C4-2B (cell line): ENCODE measurements at regions not wholly inside any gene's neighbourhood (a gene's known extent, or its start where the extent isn't known, plus 50 kb on each side); places are given as distances from the start of the nearest gene placed in this dataset.

Experiments
- H3K27ac ChIP-seq: fragments of 450-650 bp; 2 replicates; pipeline ENCODE4 v1.5.1; 2017
- ZFX ChIP-seq: fragments of 450-650 bp; IDR thresholded peaks from 2 replicates; pipeline ENCODE4 v1.6.1; 2017
- TF ChIP-seq, protein P1 (sequence below): fragments of 450-650 bp; conservative IDR thresholded peaks from 2 replicates; pipeline ENCODE4 v1.5.1; 2017; ENCODE audit warnings: mild to moderate bottlenecking

GRCh38 chr13:68214691-68215415 lies 984.7 kb upstream of the PCDH9 start:
- TF ChIP-seq, protein P1, sequence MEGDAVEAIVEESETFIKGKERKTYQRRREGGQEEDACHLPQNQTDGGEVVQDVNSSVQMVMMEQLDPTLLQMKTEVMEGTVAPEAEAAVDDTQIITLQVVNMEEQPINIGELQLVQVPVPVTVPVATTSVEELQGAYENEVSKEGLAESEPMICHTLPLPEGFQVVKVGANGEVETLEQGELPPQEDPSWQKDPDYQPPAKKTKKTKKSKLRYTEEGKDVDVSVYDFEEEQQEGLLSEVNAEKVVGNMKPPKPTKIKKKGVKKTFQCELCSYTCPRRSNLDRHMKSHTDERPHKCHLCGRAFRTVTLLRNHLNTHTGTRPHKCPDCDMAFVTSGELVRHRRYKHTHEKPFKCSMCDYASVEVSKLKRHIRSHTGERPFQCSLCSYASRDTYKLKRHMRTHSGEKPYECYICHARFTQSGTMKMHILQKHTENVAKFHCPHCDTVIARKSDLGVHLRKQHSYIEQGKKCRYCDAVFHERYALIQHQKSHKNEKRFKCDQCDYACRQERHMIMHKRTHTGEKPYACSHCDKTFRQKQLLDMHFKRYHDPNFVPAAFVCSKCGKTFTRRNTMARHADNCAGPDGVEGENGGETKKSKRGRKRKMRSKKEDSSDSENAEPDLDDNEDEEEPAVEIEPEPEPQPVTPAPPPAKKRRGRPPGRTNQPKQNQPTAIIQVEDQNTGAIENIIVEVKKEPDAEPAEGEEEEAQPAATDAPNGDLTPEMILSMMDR, result no peak
- no peak for TF ChIP-seq ZFX

DNA sequence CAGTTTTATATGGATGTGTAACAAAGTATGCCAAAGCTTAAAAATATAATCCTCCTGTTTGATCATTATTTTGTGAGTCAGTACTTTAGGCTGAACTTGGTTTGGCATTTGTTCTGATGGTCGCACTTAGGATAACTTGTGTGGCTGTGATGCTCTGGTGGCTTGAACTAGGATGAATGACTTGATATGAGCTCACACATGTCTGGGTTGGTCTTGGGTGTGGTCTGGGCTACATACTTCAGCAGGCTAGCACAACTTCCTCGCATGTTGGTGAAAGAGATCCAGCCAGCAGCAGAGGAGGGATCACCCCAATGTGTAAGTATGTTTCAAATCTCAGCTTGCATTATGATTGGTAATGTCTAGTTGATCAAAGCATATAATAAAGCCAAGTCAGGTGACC lies 969.1 kb upstream of the PCDH9 start:
- TF ChIP-seq ZFX, result no peak
- TF ChIP-seq, protein P1, result no peak
- H3K27ac ChIP-seq, result no peak overlapping the region

More at GRCh38 chr13:68214691-68215415, 984.7 kb upstream of the PCDH9 start:
- H3K27ac ChIP-seq, result no peak overlapping the region

DNA sequence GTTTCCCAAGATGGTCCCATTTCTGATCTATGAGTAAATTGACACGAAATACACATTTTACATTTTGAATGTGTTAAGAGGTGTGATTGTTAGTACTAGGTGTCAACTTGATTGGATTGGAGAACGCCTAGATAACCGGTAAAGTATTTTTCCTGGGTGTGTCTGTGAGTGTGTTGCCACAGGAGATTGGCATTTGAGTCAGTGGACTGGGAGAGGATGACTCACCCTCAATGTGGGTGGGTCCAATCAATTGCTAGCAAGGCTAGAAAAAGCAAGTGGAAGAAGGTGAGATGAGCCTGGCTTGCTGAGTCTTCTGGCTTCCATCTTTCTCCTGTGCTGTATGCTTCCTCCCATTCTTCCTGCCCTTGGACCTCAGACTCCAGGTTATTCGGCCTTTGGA lies 960.7 kb upstream of the PCDH9 start:
- no peak for TF ChIP-seq ZFX
- TF ChIP-seq, protein P1, result no peak
- H3K27ac ChIP-seq, result no peak overlapping the region

DNA sequence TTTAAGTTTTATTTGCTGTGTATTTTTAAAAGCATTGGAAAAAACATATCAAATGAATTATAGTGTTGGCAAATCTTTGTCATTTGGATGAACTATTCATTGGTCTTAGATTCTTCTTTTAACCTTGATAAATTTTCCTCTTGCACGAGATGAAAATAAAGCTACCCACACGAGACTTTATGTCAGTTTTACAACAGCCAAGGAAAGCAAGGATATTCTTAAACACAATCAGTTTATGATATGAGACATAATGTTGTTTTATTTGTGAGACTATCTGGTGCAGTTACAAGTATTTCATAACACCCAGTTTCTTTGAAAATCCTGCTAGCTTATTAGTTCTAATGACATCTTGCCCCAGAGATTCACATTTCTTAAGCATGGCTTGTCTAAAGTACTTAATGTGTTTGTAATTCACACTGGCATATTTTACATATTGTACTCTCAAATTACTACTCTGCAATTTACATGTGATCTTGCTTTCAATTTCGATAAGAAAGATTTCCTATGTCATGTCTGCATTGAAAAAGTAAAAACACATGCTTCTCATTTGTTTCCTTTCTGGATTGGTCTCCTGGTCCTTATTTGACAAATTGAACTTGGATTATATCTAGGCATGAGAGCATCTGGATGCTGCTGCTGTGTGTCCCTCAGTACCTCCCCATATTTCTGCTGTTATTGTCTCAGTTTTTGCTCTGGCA lies 955.5 kb upstream of the PCDH9 start:
- no peak overlapping the region for H3K27ac ChIP-seq
- no peak for TF ChIP-seq ZFX
- TF ChIP-seq, protein P1, result no peak

DNA sequence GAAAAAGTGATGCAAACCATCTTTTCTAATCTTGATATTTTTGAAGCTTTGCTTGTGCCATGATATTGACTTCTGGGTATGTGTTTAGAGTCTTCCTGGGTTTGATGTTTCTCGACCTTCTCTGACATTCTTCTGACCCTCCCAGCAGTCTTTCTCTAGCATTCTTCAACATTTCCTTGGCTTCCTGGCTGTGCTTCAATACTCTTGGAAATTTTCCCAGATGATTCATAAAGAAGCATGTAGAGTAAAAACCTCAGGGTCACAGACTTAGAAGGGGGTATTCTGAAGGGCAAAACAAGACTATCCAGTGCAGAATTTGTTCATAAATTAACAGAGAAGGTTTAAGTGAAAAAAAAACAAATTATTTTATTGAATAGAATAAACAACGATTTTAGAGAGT lies 946.3 kb upstream of the PCDH9 start:
- TF ChIP-seq, protein P1, result no peak
- TF ChIP-seq ZFX, result no peak

DNA sequence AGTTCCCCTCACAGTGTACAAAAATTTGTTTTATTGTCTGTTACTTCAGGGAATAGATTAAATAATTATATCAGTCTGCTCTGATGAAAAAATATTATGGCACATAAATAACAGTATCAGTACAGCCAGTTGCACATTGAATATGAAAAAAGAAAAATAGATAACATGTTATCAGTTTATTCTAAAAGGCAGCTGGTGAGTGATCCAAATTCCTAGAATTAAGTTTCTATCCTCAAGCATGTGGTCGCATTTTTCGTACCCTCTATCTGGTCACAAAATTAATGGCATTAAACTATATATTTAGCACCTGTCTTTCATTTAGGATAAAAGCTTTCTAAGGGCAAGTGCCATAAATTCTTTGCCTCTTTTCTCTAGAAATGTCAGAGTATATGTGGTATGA lies 944.8 kb upstream of the PCDH9 start:
- H3K27ac ChIP-seq, result no peak overlapping the region
- TF ChIP-seq, protein P1, result no peak
- TF ChIP-seq ZFX, result no peak

More for the DNA sequence above, 946.3 kb upstream of the PCDH9 start:
- no peak overlapping the region for H3K27ac ChIP-seq

- TF ChIP-seq, protein P1, result no peak
- no peak for TF ChIP-seq ZFX
- no peak overlapping the region for H3K27ac ChIP-seq
Observed at GRCh38 chr13:68173111-68173510, 943.0 kb upstream of the PCDH9 start.
